Calu3 (cell line): ENCODE measurements at regions not wholly inside any gene's neighbourhood (a gene's known extent, or its start where the extent isn't known, plus 50 kb on each side); places are given as distances from the start of the nearest gene placed in this dataset.

Experiments
- BruUV-seq: library from RNA; stranded (reverse); fragments of 400-500 nt; replicated peaks from 2 replicates; lab custom pipeline; 2021; lab: Mats Ljungman, UMichigan
- CTCF ChIA-PET: fragments of 300-600 bp; sonication (Branson Sonifier 250); formaldehyde crosslinking; loops from one replicate; lab custom pipeline; 2022; ENCODE audit warnings: antibody characterized with exemption; lab: Charles Lee
- DNase-seq: peaks from one replicate; pipeline ENCODE4 v3.0.0; 2022
- H3K27ac Mint-ChIP-seq: one replicate; pipeline ENCODE4 v1.8.0; 2022; ENCODE audit warnings: mixed read lengths; ENCODE audit not compliant: unreplicated experiment
- H3K27me3 Mint-ChIP-seq: one replicate; pipeline ENCODE4 v1.8.0; 2022; ENCODE audit warnings: mixed read lengths; ENCODE audit not compliant: unreplicated experiment
- H3K36me3 Mint-ChIP-seq: one replicate; pipeline ENCODE4 v1.8.0; 2022; ENCODE audit warnings: mild to moderate bottlenecking, moderate library complexity, mixed read lengths; ENCODE audit not compliant: insufficient read depth, unreplicated experiment
- H3K4me1 Mint-ChIP-seq: one replicate; pipeline ENCODE4 v1.8.0; 2022; ENCODE audit warnings: mild to moderate bottlenecking, low read depth, mixed read lengths; ENCODE audit not compliant: unreplicated experiment
- H3K4me3 Mint-ChIP-seq: one replicate; pipeline ENCODE4 v1.8.0; 2022; ENCODE audit warnings: mild to moderate bottlenecking, low read depth, moderate library complexity, mixed read lengths; ENCODE audit not compliant: unreplicated experiment
- H3K9me3 Mint-ChIP-seq: one replicate; pipeline ENCODE4 v1.8.0; 2022; ENCODE audit warnings: low read depth, mixed read lengths; ENCODE audit not compliant: unreplicated experiment
- intact Hi-C: fragments of 100-400 bp; cut with micrococcal nuclease; formaldehyde crosslinking; loops from one replicate; pipeline ENCODE4 v1.10.0; 2022; ENCODE audit not compliant: unreplicated experiment
- TF ChIP-seq, protein P1 (sequence below): fragments of 200-600 bp; IDR thresholded peaks from one replicate; pipeline ENCODE4 v1.8.0; 2022; ENCODE audit warnings: antibody characterized with exemption; ENCODE audit not compliant: unreplicated experiment

DNA sequence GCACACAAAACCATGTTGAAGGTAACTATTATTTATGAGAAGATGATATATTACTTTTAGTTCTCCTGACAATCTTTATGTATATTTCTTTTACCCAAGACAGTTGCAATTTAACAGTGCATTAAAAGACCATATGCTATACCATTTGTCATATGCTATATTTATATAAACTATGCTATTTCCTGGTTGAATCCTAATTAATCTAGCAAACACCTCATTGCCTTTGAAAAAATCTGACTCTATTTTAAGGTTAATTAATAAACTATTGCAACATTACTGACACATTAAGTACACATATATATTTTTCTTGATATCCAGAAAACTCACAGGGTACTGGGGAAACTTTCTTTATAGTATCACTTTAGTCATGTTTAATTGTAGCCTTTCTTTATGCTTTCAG is 649.4 kb upstream of the PCDH20 start:
- TF ChIP-seq, protein P1, sequence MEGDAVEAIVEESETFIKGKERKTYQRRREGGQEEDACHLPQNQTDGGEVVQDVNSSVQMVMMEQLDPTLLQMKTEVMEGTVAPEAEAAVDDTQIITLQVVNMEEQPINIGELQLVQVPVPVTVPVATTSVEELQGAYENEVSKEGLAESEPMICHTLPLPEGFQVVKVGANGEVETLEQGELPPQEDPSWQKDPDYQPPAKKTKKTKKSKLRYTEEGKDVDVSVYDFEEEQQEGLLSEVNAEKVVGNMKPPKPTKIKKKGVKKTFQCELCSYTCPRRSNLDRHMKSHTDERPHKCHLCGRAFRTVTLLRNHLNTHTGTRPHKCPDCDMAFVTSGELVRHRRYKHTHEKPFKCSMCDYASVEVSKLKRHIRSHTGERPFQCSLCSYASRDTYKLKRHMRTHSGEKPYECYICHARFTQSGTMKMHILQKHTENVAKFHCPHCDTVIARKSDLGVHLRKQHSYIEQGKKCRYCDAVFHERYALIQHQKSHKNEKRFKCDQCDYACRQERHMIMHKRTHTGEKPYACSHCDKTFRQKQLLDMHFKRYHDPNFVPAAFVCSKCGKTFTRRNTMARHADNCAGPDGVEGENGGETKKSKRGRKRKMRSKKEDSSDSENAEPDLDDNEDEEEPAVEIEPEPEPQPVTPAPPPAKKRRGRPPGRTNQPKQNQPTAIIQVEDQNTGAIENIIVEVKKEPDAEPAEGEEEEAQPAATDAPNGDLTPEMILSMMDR: no peak
- no peak overlapping the region for H3K4me3 Mint-ChIP-seq
- CTCF ChIA-PET: no interaction called here
- peaks cover 4% of the 10 kb centered on the region for H3K9me3 Mint-ChIP-seq
- H3K4me1 Mint-ChIP-seq: peaks cover 7% of the 10 kb centered on the region
- no peaks in the 10 kb centered on the region for H3K36me3 Mint-ChIP-seq
- no peak overlapping the region for H3K27ac Mint-ChIP-seq
- intact Hi-C loops: no loop called here
- BruUV-seq: no TSS peak
- no peak for DNase-seq
- H3K27me3 Mint-ChIP-seq: no peaks in the 10 kb centered on the region

DNA sequence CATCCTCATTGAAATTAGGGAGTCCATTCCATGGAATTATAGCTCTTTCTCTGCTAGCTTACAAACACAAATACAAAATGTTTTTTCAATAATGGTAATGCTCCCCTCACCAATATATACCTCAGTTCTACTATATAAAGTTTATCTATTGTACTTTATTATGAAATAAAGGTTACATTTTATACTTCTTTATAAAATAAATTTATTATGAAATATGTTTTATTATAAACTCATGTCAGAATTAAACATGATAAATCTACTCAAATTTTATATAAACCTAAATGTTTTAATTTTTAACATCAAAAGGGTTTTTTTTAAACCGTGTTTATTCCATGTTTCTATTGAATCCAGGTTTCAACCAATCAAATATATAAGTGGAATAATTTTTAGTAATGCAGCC is 646.1 kb upstream of the PCDH20 start:
- no peak overlapping the region for H3K27ac Mint-ChIP-seq
- H3K27me3 Mint-ChIP-seq: no peaks in the 10 kb centered on the region
- no peak overlapping the region for H3K4me3 Mint-ChIP-seq
- no TSS peak for BruUV-seq
- H3K9me3 Mint-ChIP-seq: no peaks in the 10 kb centered on the region
- DNase-seq: no peak
- TF ChIP-seq, protein P1: no peak
- intact Hi-C loops: no loop called here
- H3K36me3 Mint-ChIP-seq: no peaks in the 10 kb centered on the region
- no peaks in the 10 kb centered on the region for H3K4me1 Mint-ChIP-seq
- CTCF ChIA-PET: no interaction called here

DNA sequence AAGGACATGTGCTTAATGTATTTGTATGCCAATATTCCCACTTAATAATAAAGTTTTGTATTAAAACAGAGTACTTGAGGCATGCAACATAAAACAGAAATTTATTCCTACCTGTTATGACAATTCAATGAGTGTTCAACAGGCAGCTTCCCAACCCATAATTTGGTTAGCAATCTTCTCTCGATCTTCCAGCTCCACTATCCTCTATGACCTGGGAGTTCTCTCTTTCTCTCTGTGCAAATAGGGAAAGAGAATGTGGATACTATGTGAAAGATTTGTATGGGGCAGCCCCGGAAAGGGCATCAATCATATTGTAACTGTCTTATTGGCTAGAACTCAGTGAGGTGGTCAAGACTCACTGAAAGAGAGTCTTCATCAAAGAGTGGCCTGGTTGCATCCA is 644.9 kb upstream of the PCDH20 start:
- CTCF ChIA-PET: no interaction called here
- Mint-ChIP-seq H3K27me3 (no peaks in the 10 kb centered on the region), H3K4me1 (no peaks in the 10 kb centered on the region), H3K27ac (no peak overlapping the region), H3K9me3 (no peaks in the 10 kb centered on the region), H3K4me3 (no peak overlapping the region), H3K36me3 (no peaks in the 10 kb centered on the region)
- intact Hi-C loops: no loop called here
- DNase-seq: no peak
- TF ChIP-seq, protein P1: no peak
- BruUV-seq: no TSS peak

DNA sequence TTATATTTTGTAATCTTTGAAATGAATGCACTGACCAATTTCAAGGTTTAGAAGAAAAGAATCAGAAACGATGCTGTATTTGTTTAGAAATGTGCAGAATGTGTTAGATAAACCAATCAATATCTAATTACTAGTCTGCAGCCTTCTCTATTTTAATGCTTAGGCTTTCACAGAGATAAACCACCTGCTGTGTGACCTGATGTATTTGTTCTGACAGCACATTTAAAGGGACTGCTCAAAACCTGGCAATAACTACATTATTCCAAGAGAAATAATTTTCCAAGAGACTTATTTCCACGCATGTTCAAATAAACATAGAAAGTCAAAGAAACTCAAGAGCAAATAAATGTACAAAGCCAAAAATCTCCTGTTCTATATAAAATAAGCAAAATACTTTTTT is 641.6 kb upstream of the PCDH20 start:
- H3K27ac Mint-ChIP-seq: no peak overlapping the region
- H3K27me3 Mint-ChIP-seq: no peaks in the 10 kb centered on the region
- CTCF ChIA-PET: no interaction called here
- H3K9me3 Mint-ChIP-seq: peaks cover 3% of the 10 kb centered on the region
- intact Hi-C loops: no loop called here
- H3K4me3 Mint-ChIP-seq: no peak overlapping the region
- H3K36me3 Mint-ChIP-seq: no peaks in the 10 kb centered on the region
- H3K4me1 Mint-ChIP-seq: no peaks in the 10 kb centered on the region
- BruUV-seq: no TSS peak
- TF ChIP-seq, protein P1: no peak
- no peak for DNase-seq
